ENCODE measurements at regions not wholly inside any gene's neighbourhood (a gene's known extent, or its start where the extent isn't known, plus 50 kb on each side); places are given as distances from the start of the nearest gene placed in this dataset.

DNA sequence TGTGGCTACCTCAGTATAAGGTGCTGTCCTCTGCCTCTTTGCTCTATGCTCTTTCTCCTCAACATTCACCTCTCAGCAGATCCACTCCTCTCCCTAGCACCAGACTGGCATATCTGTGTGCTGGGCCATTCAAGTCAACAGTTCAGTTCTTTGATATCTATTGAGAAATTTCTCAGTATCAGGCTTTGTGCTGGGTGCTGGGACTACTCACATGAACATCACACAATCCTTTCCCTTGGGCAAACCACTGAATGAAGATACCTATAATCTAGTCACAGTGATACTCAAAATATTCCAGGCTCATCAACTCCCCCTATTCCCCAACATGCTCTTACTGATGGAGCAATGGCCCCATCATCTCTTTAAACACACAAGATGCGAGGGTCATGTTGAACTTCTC is 120.8 kb downstream of the RPL22L1 start:
- Mint-ChIP-seq H3K4me3 (no peak overlapping the region), H3K4me1 (no peaks in the 10 kb centered on the region), H3K27me3 (peaks cover 53% of the 10 kb centered on the region), H3K27ac (no peak overlapping the region), H3K9me3 (ENCODE audit: insufficient read depth) (no peaks in the 10 kb centered on the region)
- H3K27ac ChIP-seq (ENCODE audit: low read length in 2 of 2), result no peak overlapping the region
- no peaks in the 10 kb centered on the region for H4K20me1 ChIP-seq (ENCODE audit: control insufficient read depth, insufficient read depth, low read length, poor library complexity, severe bottlenecking)
- H3K36me3 ChIP-seq (replicated peaks in 1 of 2; ENCODE audit: control extremely low read depth in 1 of 2, control insufficient read depth in 1 of 2, extremely low read depth in 1 of 2, insufficient read depth in 2 of 2, low read length in 1 of 2), result no peaks in the 10 kb centered on the region
- ATAC-seq (ENCODE audit: low read depth) (no peak), DNase-seq (no peak)
- POLR2A ChIA-PET, result no interaction called here
- no peak overlapping the region for H3K9ac ChIP-seq (ENCODE audit: low read length)
- H3K4me1 ChIP-seq (ENCODE audit: control insufficient read depth in 2 of 2, insufficient read depth in 2 of 2, low read length in 2 of 2), result no peaks in the 10 kb centered on the region
- H3K9me3 ChIP-seq (ENCODE audit: control extremely low read depth in 1 of 3, control insufficient read depth in 2 of 3, insufficient read depth in 1 of 3, low read length in 2 of 3), result no peaks in the 10 kb centered on the region
- H2AFZ ChIP-seq (ENCODE audit: insufficient read depth, low read depth, low read length, poor library complexity, severe bottlenecking), result no peak overlapping the region
- H3K4me2 ChIP-seq (replicated peaks; ENCODE audit: low read depth, low read length, poor library complexity, severe bottlenecking), result no peak overlapping the region
- no peak for TF ChIP-seq EZH2 (IDR thresholded peaks at IDR 0.05; ENCODE audit: borderline replicate concordance, insufficient read depth, low read depth, low read length, poor library complexity, severe bottlenecking)
- TF ChIP-seq, protein P1, sequence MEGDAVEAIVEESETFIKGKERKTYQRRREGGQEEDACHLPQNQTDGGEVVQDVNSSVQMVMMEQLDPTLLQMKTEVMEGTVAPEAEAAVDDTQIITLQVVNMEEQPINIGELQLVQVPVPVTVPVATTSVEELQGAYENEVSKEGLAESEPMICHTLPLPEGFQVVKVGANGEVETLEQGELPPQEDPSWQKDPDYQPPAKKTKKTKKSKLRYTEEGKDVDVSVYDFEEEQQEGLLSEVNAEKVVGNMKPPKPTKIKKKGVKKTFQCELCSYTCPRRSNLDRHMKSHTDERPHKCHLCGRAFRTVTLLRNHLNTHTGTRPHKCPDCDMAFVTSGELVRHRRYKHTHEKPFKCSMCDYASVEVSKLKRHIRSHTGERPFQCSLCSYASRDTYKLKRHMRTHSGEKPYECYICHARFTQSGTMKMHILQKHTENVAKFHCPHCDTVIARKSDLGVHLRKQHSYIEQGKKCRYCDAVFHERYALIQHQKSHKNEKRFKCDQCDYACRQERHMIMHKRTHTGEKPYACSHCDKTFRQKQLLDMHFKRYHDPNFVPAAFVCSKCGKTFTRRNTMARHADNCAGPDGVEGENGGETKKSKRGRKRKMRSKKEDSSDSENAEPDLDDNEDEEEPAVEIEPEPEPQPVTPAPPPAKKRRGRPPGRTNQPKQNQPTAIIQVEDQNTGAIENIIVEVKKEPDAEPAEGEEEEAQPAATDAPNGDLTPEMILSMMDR (IDR thresholded peaks at IDR 0.05), result no peak
- no peak overlapping the region for H3K4me3 ChIP-seq (ENCODE audit: control extremely low read depth in 1 of 5, extremely low read depth in 1 of 5, insufficient read depth in 1 of 5, low read depth in 2 of 5, low read length in 4 of 5)
- 100% methylated on average over 1 of the region's 1 CpG for WGBS (ENCODE audit: insufficient coverage)
- no peaks in the 10 kb centered on the region for H3K79me2 ChIP-seq (ENCODE audit: control insufficient read depth, insufficient read depth, low read length)
- peaks cover 0 to 8% (median 6%) of the 10 kb centered on the region in 4 experiments for H3K27me3 ChIP-seq (replicated peaks in 1 of 4; ENCODE audit: control extremely low read depth in 1 of 4, control insufficient read depth in 3 of 4, insufficient read depth in 4 of 4, low read length in 3 of 4)
- CTCF ChIA-PET, result no interaction called here
- intact Hi-C loops (cut with micrococcal nuclease), result no loop called here

DNA sequence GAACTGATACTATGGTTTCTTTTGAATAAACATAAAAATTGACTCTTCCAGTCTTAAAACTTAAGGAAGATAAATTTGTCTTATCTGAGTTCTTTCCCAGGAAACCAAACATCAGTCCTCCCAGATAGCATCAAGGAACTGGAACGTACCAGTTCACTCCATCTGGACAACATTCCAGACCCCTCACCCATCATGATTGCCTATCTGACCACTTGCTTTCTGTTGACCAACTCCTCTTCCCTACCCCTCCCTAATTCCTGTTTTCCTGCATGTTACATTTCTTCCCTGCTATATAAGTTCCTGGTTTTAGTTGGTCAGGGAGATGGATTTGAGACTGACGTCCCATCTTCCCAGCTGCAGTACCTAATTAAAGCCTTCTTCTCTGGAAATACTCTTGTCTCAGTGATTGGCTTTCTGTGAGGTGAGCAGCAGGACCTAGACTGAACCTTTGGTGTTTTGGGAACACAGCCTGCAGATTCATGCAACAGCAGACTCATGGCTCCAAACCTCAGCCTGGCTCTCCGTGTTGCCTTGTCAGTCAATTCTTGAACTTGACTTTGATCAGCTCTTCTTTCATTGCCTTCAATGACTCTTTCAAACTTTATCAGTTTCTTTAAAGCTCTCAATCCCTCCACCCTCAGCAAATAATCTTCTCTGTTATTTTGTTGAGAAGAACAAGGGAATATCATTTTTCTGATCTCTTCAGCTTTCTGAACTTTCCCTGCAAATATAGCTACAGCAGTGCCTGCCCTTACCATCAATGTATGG is 123.6 kb downstream of the RPL22L1 start:
- no peak overlapping the region for H3K9ac ChIP-seq (ENCODE audit: low read length)
- H3K9me3 ChIP-seq (ENCODE audit: control extremely low read depth in 1 of 3, control insufficient read depth in 2 of 3, insufficient read depth in 1 of 3, low read length in 2 of 3), result no peaks in the 10 kb centered on the region
- Mint-ChIP-seq H3K9me3 (ENCODE audit: insufficient read depth) (no peaks in the 10 kb centered on the region), H3K4me1 (no peaks in the 10 kb centered on the region), H3K27ac (no peak overlapping the region), H3K27me3 (peaks cover 41% of the 10 kb centered on the region), H3K4me3 (no peak overlapping the region)
- DNase-seq (no peak), ATAC-seq (ENCODE audit: low read depth) (no peak)
- CTCF ChIA-PET, result no interaction called here
- no peaks in the 10 kb centered on the region for H4K20me1 ChIP-seq (ENCODE audit: control insufficient read depth, insufficient read depth, low read length, poor library complexity, severe bottlenecking)
- TF ChIP-seq, protein P1 (IDR thresholded peaks at IDR 0.05), result no peak
- TF ChIP-seq EZH2 (IDR thresholded peaks at IDR 0.05; ENCODE audit: borderline replicate concordance, insufficient read depth, low read depth, low read length, poor library complexity, severe bottlenecking), result no peak
- no peak overlapping the region for H3K27ac ChIP-seq (ENCODE audit: low read length in 2 of 2)
- H3K4me1 ChIP-seq (ENCODE audit: control insufficient read depth in 2 of 2, insufficient read depth in 2 of 2, low read length in 2 of 2), result no peaks in the 10 kb centered on the region
- no peaks in the 10 kb centered on the region for H3K79me2 ChIP-seq (ENCODE audit: control insufficient read depth, insufficient read depth, low read length)
- H3K36me3 ChIP-seq (replicated peaks in 1 of 2; ENCODE audit: control extremely low read depth in 1 of 2, control insufficient read depth in 1 of 2, extremely low read depth in 1 of 2, insufficient read depth in 2 of 2, low read length in 1 of 2), result no peaks in the 10 kb centered on the region
- peaks cover 0 to 8% (median 3%) of the 10 kb centered on the region in 4 experiments for H3K27me3 ChIP-seq (replicated peaks in 1 of 4; ENCODE audit: control extremely low read depth in 1 of 4, control insufficient read depth in 3 of 4, insufficient read depth in 4 of 4, low read length in 3 of 4)
- intact Hi-C loops (cut with micrococcal nuclease), result no loop called here
- WGBS (ENCODE audit: insufficient coverage), result 93% methylated on average over 2 of the region's 3 CpGs
- POLR2A ChIA-PET, result no interaction called here
- H3K4me2 ChIP-seq (replicated peaks; ENCODE audit: low read depth, low read length, poor library complexity, severe bottlenecking), result no peak overlapping the region
- H2AFZ ChIP-seq (ENCODE audit: insufficient read depth, low read depth, low read length, poor library complexity, severe bottlenecking), result no peak overlapping the region
- H3K4me3 ChIP-seq (ENCODE audit: control extremely low read depth in 1 of 5, extremely low read depth in 1 of 5, insufficient read depth in 1 of 5, low read depth in 2 of 5, low read length in 4 of 5), result no peak overlapping the region
